GM12891 (cell line): ENCODE measurements at regions not wholly inside any gene's neighbourhood (a gene's known extent, or its start where the extent isn't known, plus 50 kb on each side); places are given as distances from the start of the nearest gene placed in this dataset.

Source experiments
- POLR2A ChIP-seq: IDR thresholded peaks from 2 replicates; pipeline ENCODE4 v1.6.1; 2011; ENCODE audit warnings: low read depth, low read length, control low read depth
- POLR2AphosphoS5 ChIP-seq: IDR thresholded peaks from 2 replicates; pipeline ENCODE4 v1.6.1; 2011; ENCODE audit warnings: low read depth, low read length, control low read depth

DNA sequence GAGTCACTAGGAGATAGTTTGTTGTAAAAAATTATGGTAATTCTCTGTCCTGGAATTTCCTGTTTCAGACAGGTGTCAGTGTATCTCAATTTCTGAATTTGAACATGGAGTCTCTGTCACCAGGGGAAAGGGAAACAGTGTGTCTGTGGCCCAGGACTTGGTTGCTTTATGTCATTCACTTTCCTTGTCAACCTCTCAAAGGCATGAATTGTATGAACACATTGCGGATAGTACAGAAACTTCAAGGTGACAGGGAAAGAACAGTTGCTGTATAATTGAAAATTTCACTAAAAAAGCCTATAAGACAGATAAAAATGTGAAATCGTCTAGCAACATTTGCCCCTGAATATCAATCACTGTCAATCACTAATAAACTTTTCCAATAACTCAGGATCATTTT lies 175.0 kb upstream of the DPH6 start:
- TF ChIP-seq POLR2AphosphoS5 (no peak), POLR2A (no peak)
